Motor neuron (in vitro differentiated cells): ENCODE measurements at regions not wholly inside any gene's neighbourhood (a gene's known extent, or its start where the extent isn't known, plus 50 kb on each side); places are given as distances from the start of the nearest gene placed in this dataset.

Experiments used
- ATAC-seq, 8 experiments: fragments of 200-7000 bp; cut with Tn5 transposase; replicated peaks in 6 of 8; 2 replicates each; pipeline ENCODE4 v1.8.0; 2021; ENCODE audit warnings: mild to moderate bottlenecking in 8 of 8, moderate library complexity in 8 of 8
- H3K27ac ChIP-seq, 2 donors: fragments of 250-450 bp; sonication (Bioruptor Pico); 2 replicates each; pipeline ENCODE4 v1.9.0; 2021; ENCODE audit warnings: antibody characterized with exemption in 2 of 2, mild to moderate bottlenecking in 2 of 2, moderate library complexity in 1 of 2
- H3K4me1 ChIP-seq, 2 donors: fragments of 250-450 bp; sonication (Bioruptor Pico); replicated peaks in 1 of 2; 2 replicates each; pipeline ENCODE4 v1.6.1; 2021; ENCODE audit warnings: antibody characterized with exemption in 2 of 2, mild to moderate bottlenecking in 2 of 2, moderate library complexity in 1 of 2
- H3K4me3 ChIP-seq, 5 donors: fragments of 250-450 bp; sonication (Bioruptor Pico); 2 replicates each; pipeline ENCODE4 v1.9.0; 2021; ENCODE audit warnings: antibody characterized with exemption in 5 of 5, mild to moderate bottlenecking in 5 of 5, moderate library complexity in 4 of 5
- WGBS, 10 experiments: fragments of 450-650 bp; shearing (Covaris generic); methylation state at CpG; one replicate each; pipeline ENCODE4 v1.0.0; 2022; 5-methylcytosine and 5-hydroxymethylcytosine counted together
- in situ Hi-C, 9 experiments: fragments of 400-800 bp; cut with MboI; loops; one replicate each; pipeline ENCODE4 v1.15.0; 2021; ENCODE audit warnings: low sequenced_read_pairs in 9 of 9, low pct_unique_long_range_greater_than_20kb in 2 of 9; ENCODE audit not compliant: unreplicated experiment in 9 of 9

DNA sequence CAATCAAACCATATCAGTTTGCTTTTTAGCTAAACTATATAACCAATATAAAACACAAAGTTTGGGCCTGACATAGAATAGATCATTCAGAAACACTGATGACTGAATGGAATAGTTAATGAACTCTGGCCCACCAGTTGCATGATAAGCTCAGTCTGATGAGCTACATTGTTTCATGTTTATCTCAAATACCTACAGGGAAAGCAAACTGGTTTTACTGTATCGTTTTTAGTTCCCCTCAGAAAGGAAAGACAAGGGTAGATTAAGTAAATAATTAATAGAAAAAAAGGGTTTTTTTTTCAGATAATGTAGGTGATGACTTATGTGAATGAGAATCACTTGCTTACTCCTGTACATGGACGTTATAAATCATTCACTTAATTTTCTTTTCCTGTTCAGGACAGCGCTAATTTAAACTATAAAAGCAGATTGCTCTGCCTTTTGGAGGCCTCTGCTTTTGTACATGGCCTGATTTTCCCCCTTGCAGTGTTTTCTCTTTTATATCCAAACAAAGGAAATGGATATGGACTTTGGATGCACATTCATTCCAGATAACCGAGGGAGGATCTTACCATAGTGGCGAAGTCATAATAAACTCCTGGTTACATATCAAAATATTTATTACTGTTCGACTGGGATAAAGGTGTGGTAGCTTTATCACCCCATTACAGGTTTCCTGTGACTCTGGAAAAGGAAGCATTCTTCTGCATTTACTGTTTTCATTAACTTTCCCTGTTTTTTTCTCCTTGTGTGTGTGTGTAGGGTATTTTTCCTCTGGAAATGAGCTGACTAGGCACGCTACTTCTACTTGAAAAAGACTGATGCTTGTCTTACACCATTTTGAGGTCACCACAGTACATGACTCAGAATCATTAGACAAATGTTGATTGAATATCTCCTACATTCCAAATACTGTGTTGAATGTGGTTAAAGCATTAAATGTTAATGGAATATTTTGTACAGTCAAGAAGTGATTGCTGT, 373.1 kb upstream of the HS3ST1 start:
- ATAC-seq: peak in 2 of 8 experiments; percentile 21 to 41
- Histone ChIP-seq H3K4me1 (peaks cover 2 to 9% of the 10 kb centered on the region in 2 donors), H3K27ac (no peak overlapping the region), H3K4me3 (no peak overlapping the region)
- WGBS, 10 experiments: 0 to 91% (median 63%) methylated on average over 2 to 7 of the region's 7 CpGs; no CpG with 5 or more reads in 2 of the 10 experiments
- in situ Hi-C loops: no loop called here

DNA sequence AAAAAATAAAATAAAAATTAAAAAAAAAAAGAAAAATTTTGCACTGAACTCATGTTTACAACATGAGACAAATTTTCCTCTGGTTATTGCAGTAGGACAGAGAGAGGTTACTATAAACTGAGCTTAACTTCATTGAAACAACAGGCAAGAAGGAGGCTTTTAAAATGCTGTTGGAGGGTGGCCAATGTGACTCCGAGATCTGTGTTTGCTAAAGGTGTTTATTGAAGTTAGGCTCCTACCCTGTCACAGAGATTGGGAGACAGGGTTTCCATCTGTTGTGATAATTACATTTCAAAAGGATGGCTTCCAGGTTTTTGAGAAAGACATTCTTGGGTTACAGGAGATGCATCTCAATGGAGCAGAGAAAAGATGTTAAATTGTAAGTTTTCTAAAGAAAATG, 370.5 kb upstream of the HS3ST1 start:
- WGBS, 10 experiments: 0 to 100% (median 80%) methylated on average over 1 of the region's 1 CpG; no CpG with 5 or more reads in 1 of the 10 experiments
- H3K27ac ChIP-seq: no peak overlapping the region
- in situ Hi-C loops: no loop called here
- peaks cover 2 to 6% of the 10 kb centered on the region in 2 donors for H3K4me1 ChIP-seq
- no peak overlapping the region for H3K4me3 ChIP-seq
- ATAC-seq: no peak

DNA sequence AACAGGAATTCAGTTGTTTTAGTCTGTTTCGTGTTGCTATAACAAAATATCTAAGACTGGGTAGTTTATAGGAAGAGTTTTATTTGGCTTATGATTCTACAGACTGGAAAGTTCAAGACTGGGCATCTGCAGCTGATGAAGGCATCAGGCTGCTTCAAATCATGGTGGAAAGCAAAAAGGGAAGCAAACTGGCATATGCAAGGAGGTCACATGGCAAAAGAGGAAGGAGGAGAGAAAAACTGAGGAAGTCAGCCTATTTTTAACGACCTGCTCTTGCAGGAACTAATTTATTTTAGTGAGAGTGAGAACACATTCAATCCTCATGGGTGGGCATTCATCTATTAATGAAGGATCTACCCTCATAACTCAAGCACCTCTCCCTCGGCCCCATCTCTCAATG, 363.1 kb upstream of the HS3ST1 start:
- ATAC-seq: no peak
- Histone ChIP-seq H3K4me1 (no peaks in the 10 kb centered on the region), H3K27ac (no peak overlapping the region), H3K4me3 (no peak overlapping the region)
- 6 to 86% (median 68%) methylated on average over 1 to 3 of the region's 3 CpGs; no CpG with 5 or more reads in 1 of the 10 experiments for WGBS, 10 experiments
- in situ Hi-C loops: no loop called here

GRCh38 chr4:11790230-11790629, 361.5 kb upstream of the HS3ST1 start:
- Histone ChIP-seq H3K27ac (no peak overlapping the region), H3K4me1 (no peaks in the 10 kb centered on the region), H3K4me3 (no peak overlapping the region)
- in situ Hi-C loops: no loop called here
- ATAC-seq: no peak
- WGBS, 10 experiments: 33 to 100% (median 92%) methylated on average over 1 to 4 of the region's 4 CpGs; no CpG with 5 or more reads in 1 of the 10 experiments

DNA sequence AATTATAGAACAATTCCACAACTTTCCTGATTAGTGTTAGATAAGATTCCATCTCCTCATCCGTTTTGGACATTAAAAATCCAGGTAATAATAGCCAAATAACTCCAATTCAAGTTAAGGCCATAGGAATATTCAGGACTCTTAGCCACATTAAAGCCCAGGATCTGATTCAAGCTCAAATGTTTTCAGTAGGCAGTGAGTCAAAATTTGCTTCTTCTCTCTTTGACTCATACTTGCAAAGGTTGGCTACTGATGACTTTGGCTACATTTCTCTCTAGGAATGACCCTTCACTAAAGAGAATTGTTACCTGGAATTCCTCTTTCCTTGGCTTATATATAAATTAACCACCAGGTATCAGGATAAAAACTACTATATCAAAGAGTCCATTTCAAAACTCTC, 354.9 kb upstream of the HS3ST1 start:
- WGBS, 10 experiments: 0 to 64% (median 25%) methylated on average over 1 of the region's 1 CpG; no CpG with 5 or more reads in 3 of the 10 experiments

DNA sequence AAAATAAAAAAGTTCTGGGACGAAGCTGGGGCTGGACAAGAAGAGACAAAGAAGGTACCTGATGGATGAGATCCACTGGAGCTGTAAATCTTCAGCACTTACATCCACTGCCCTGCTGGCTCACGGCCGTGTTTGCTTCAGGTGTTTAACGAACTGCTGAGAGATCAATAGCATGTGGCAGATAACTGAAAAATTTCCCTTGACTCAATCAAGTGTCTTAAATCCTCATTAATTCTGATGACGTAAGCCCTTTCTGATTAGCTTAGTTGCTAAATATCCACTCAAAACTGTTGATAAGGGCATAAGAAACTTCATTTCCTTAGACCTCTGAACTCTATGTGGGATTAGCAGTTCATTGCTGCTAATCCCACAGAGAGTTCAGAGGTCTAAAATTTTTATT, 354.2 kb upstream of the HS3ST1 start:
- 0 to 100% (median 77%) methylated on average over 1 to 5 of the region's 5 CpGs; no CpG with 5 or more reads in 1 of the 10 experiments for WGBS, 10 experiments
- no peak for ATAC-seq
- in situ Hi-C loops: no loop called here

More for the DNA sequence above, 354.9 kb upstream of the HS3ST1 start:
- Histone ChIP-seq H3K4me3 (no peak overlapping the region), H3K27ac (no peak overlapping the region), H3K4me1 (no peaks in the 10 kb centered on the region)
- in situ Hi-C loops: no loop called here
- no peak for ATAC-seq

DNA sequence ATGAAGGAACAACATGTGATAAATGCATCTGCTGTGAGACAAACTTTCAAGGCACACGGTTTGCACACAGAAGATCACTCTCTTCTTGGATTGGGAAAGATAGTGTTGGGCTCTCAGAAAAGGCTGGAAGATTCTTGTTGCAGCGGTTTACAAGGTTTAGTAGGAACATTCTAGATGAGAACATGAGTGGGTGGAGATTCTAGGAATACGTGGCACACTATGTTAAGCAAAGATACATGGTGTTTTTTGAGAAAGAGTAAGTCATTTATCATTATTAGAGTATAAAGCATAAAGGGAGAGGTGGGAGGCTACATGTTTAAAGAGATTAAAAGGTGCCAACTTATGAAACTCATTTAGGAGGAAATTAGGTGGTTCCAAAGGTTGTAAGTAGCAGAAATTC, 348.8 kb upstream of the HS3ST1 start:
- WGBS, 10 experiments: 0 to 86% (median 33%) methylated on average over 1 to 3 of the region's 3 CpGs; no CpG with 5 or more reads in 3 of the 10 experiments
- H3K4me3 ChIP-seq: no peak overlapping the region
- in situ Hi-C loops: no loop called here
- ATAC-seq: no peak
- no peaks in the 10 kb centered on the region for H3K4me1 ChIP-seq
- H3K27ac ChIP-seq: no peak overlapping the region

More for the DNA sequence above, 354.2 kb upstream of the HS3ST1 start:
- Histone ChIP-seq H3K4me3 (no peak overlapping the region), H3K27ac (no peak overlapping the region), H3K4me1 (no peaks in the 10 kb centered on the region)

DNA sequence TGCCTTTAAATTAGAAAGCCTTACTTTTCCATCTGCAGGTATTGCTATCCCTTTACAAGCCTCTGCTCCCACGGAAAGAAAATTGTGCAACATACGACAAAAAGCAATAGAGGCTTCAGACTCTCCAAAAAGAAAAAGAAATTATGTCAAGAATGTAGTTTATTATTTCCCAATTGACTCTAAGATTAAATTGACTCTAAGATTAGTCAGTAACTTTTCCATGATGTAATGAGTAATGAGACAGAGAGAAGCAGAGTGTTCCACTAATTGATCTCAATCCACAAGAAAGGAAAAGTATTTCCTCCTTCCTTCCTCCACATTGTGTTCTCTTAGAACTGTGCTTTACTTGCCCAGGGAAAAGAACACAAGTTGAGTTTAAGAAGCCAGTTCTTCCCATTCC, 345.7 kb upstream of the HS3ST1 start:
- Histone ChIP-seq H3K4me1 (no peaks in the 10 kb centered on the region), H3K4me3 (no peak overlapping the region), H3K27ac (no peak overlapping the region)
- in situ Hi-C loops: loop anchor here in 2 of 9 experiments (25.0 kb wide), 1 partner anchor 863 kb away; no protein-coding TSS in a partner anchor
- ATAC-seq: no peak
- 0 to 100% (median 89%) methylated on average over 1 to 2 of the region's 2 CpGs; no CpG with 5 or more reads in 2 of the 10 experiments for WGBS, 10 experiments

DNA sequence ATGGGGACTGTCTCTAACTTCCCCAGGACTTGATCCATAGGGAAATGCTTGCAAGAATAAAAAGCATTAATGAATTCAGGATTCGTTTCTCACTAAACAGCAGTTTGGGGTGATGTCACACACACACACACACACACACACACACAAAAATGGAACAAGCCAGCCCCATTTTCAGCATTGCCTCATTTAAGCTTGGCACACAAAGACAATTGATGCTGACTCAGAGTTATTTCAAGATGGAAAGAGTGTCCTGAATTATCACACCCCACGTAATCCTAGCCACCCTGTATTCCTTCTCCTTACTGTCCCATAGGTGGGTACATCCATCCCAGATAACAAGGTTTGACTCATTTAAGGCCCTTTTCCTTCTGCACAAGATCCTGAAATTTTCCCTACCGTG, 345.1 kb upstream of the HS3ST1 start:
- no peaks in the 10 kb centered on the region for H3K4me1 ChIP-seq
- no peak for ATAC-seq
- WGBS, 10 experiments: 9 to 100% (median 63%) methylated on average over 1 to 3 of the region's 3 CpGs; no CpG with 5 or more reads in 4 of the 10 experiments
- in situ Hi-C loops: loop anchor here in 2 of 9 experiments (25.0 kb wide), 1 partner anchor 864 kb away; no protein-coding TSS in a partner anchor
- H3K4me3 ChIP-seq: no peak overlapping the region
- H3K27ac ChIP-seq: no peak overlapping the region

DNA sequence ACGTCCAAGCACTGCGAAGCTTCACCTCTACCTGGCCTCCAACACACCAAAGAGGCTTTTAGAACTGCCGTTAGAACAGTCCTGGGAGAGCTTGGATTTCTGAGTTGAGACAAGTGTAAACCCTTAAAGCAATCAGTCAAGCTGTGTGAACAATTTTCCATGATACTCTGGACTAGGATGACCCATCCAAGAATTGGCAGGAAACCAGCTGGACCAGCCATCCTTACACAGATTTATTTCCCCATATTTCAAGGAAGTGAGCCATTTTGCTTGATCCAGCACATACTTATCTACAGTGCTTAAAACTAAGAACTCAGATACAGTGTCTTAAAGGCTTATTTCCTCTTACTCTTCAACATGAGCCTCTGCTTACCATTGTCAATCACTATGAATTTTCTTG, 340.7 kb upstream of the HS3ST1 start:
- in situ Hi-C loops: loop anchor here in 2 of 9 experiments (25.0 kb wide), 1 partner anchor 868 kb away; no protein-coding TSS in a partner anchor
- H3K4me3 ChIP-seq: no peak overlapping the region
- WGBS, 10 experiments: 0 to 100% (median 82%) methylated on average over 1 to 3 of the region's 3 CpGs; no CpG with 5 or more reads in 2 of the 10 experiments
- H3K27ac ChIP-seq: no peak overlapping the region
- ATAC-seq: no peak
- no peaks in the 10 kb centered on the region for H3K4me1 ChIP-seq

DNA sequence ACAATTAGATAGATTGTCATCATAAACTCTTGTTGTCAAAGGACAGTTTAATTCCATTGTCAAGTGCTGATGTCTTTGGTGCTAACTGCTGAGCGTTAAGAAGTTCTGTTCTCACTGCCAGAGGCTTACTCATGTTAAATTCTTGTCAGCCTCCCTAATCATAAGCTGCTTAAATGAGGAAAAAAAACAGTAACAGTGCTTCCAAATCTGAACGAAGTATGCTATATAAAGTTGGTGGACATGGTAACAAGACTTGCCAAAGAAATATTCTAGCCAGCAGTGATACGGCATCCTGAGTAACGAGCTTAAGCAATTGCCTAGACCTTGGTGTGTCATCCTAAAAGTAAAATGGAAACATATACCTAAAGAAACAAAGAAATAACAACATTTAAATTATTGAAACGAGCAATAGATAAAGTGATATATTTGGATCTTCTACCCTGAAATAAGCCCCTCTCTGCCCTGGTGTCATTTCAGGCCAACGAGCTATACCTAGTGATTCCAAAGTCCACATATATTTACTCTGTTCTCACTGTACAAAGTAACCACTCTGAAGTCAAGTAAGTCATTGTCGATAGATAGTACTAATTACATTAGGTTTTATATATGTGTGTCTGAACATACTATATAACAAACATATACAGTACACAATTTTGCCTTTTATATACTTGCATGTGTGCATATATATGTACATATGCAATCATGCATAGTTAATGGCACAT, 339.7 kb upstream of the HS3ST1 start:
- H3K27ac ChIP-seq: no peak overlapping the region
- H3K4me1 ChIP-seq: no peaks in the 10 kb centered on the region
- peak in 1 of 8 experiments; percentile 31 for ATAC-seq
- WGBS, 10 experiments: 3 to 100% (median 77%) methylated on average over 2 to 7 of the region's 7 CpGs
- in situ Hi-C loops: loop anchor here in 2 of 9 experiments (25.0 kb wide), 1 partner anchor 869 kb away; no protein-coding TSS in a partner anchor
- H3K4me3 ChIP-seq: no peak overlapping the region

DNA sequence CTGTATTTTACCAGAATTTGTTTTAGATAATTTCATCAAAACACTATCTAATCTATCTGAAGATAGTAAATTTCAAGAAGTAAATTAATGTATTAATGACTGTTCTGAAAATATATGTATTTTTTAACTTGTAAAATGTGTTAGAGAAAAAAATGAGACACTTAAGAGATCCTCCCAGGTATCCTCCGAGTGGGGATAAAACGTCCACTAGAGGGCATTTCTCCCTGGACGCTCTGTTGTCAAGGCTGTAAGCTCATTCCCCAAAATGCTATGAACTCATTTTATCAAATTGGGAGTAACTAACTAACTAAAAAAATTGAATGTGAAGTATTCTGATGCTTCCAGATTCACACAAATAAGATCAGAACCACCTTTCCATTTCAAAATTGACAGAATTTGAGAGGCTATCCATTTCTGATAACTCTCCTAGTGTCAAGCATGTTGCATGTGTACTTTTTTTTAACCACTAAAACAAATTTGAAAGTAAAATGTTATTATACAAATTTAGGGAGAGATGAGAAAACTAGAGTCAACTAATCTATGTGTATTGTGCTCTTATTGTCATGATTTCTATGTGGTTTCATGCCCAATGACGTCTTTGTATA, 337.3 kb upstream of the HS3ST1 start:
- ATAC-seq: peak in 4 of 8 experiments; percentile 48 to 82 (median 78)
- in situ Hi-C loops: loop anchor here in 2 of 9 experiments (25.0 kb wide), 1 partner anchor 871 kb away; no protein-coding TSS in a partner anchor
- 0 to 100% (median 18%) methylated on average over 1 to 4 of the region's 4 CpGs; no CpG with 5 or more reads in 1 of the 10 experiments for WGBS, 10 experiments

More for the DNA sequence above, 337.3 kb upstream of the HS3ST1 start:
- H3K27ac ChIP-seq: no peak overlapping the region
- no peaks in the 10 kb centered on the region for H3K4me1 ChIP-seq
- no peak overlapping the region for H3K4me3 ChIP-seq
